ENCODE measurements at regions not wholly inside any gene's neighbourhood (a gene's known extent, or its start where the extent isn't known, plus 50 kb on each side); places are given as distances from the start of the nearest gene placed in this dataset.
"Not testable (repeated sequence)": the region's sequence is repeated elsewhere in the genome, so short reads cannot be mapped to it uniquely, and the experiment has no call there.

GRCh38 chr3:194860725-194861124, 175.0 kb downstream of the FAM43A start:
- no peak for DNase-seq (ENCODE audit: low read depth)

GRCh38 chr3:194861375-194861774, 175.7 kb downstream of the FAM43A start:
- no peak for DNase-seq (ENCODE audit: low read depth)

- no peak for DNase-seq (ENCODE audit: low read depth)
Observed at GRCh38 chr3:194865061-194865460, 179.4 kb downstream of the FAM43A start.

- DNase-seq (ENCODE audit: low read depth): no peak
Observed at GRCh38 chr3:194865615-194866014, 179.9 kb downstream of the FAM43A start.

- no peak for DNase-seq (ENCODE audit: low read depth)
Observed at GRCh38 chr3:194866236-194866635, 180.6 kb downstream of the FAM43A start.

- no peak for DNase-seq (ENCODE audit: low read depth)
Observed at GRCh38 chr3:194867270-194867983, 181.7 kb downstream of the FAM43A start.

GRCh38 chr3:194868831-194869230, 183.1 kb downstream of the FAM43A start:
- DNase-seq (ENCODE audit: low read depth): no peak

GRCh38 chr3:194869482-194870169, 183.9 kb downstream of the FAM43A start:
- no peak for DNase-seq (ENCODE audit: low read depth)

GRCh38 chr3:194870394-194871110, 184.9 kb downstream of the FAM43A start:
- DNase-seq (ENCODE audit: low read depth): peak; percentile 26

GRCh38 chr3:194871143-194871863, 185.6 kb downstream of the FAM43A start:
- peak; percentile 83 for DNase-seq (ENCODE audit: low read depth)

GRCh38 chr3:194871864-194872668, 186.4 kb downstream of the FAM43A start:
- DNase-seq (ENCODE audit: low read depth): peak; percentile 83

GRCh38 chr3:194872669-194872977, 186.9 kb downstream of the FAM43A start:
- peak; percentile 37 for DNase-seq (ENCODE audit: low read depth)

GRCh38 chr3:194873474-194873873, 187.8 kb downstream of the FAM43A start:
- not testable (repeated sequence) for DNase-seq (ENCODE audit: low read depth)

- no peak for DNase-seq (ENCODE audit: low read depth)
Observed at GRCh38 chr3:194874206-194874605, 188.5 kb downstream of the FAM43A start.

GRCh38 chr3:194874783-194875182, 189.1 kb downstream of the FAM43A start:
- no peak for DNase-seq (ENCODE audit: low read depth)

- DNase-seq (ENCODE audit: low read depth): no peak
Observed at GRCh38 chr3:194875581-194876402, 190.1 kb downstream of the FAM43A start.

GRCh38 chr3:194876403-194877095, 190.9 kb downstream of the FAM43A start:
- no peak for DNase-seq (ENCODE audit: low read depth)

- no peak for DNase-seq (ENCODE audit: low read depth)
Observed at GRCh38 chr3:194877291-194878119, 191.8 kb downstream of the FAM43A start.

All from myocyte (in vitro differentiated cells).